ENCODE measurements at regions not wholly inside any gene's neighbourhood (a gene's known extent, or its start where the extent isn't known, plus 50 kb on each side); places are given as distances from the start of the nearest gene placed in this dataset.
"Not testable (repeated sequence)": the region's sequence is repeated elsewhere in the genome, so short reads cannot be mapped to it uniquely, and the experiment has no call there.

GRCh38 chr14:48417715-48418500, 742.5 kb upstream of the MDGA2 start:
- DNase-seq (no peak), ATAC-seq (no peak)
- intact Hi-C loops (cut with DNase I): no loop called here

- DNase-seq: no peak
- ATAC-seq: no peak
- intact Hi-C loops (cut with DNase I): no loop called here
Measured at GRCh38 chr14:48401321-48401720, 725.9 kb upstream of the MDGA2 start.

GRCh38 chr14:48398675-48399282, 723.4 kb upstream of the MDGA2 start:
- DNase-seq: no peak
- intact Hi-C loops (cut with DNase I): no loop called here
- ATAC-seq: peak in 1 of 2 donors; percentile 33

GRCh38 chr14:48391661-48392060, 716.3 kb upstream of the MDGA2 start:
- intact Hi-C loops (cut with DNase I): no loop called here
- ATAC-seq: no peak
- DNase-seq: no peak

GRCh38 chr14:48390346-48390745, 714.9 kb upstream of the MDGA2 start:
- intact Hi-C loops (cut with DNase I): no loop called here
- DNase-seq (no peak), ATAC-seq (no peak)

GRCh38 chr14:48384821-48385220, 709.4 kb upstream of the MDGA2 start:
- ATAC-seq (peak in 1 of 2 donors; percentile 66), DNase-seq (no peak)
- intact Hi-C loops (cut with DNase I): no loop called here

- DNase-seq (no peak), ATAC-seq (no peak)
- intact Hi-C loops (cut with DNase I): no loop called here
Measured at GRCh38 chr14:48382961-48383360, 707.6 kb upstream of the MDGA2 start.

GRCh38 chr14:48378541-48378940, 703.1 kb upstream of the MDGA2 start:
- intact Hi-C loops (cut with DNase I): no loop called here
- DNase-seq (no peak), ATAC-seq (no peak)

- no peak for DNase-seq
- intact Hi-C loops (cut with DNase I): no loop called here
Measured at GRCh38 chr14:48373981-48374380, 698.6 kb upstream of the MDGA2 start.

GRCh38 chr14:48350971-48351370, 675.6 kb upstream of the MDGA2 start:
- DNase-seq (no peak), ATAC-seq (no peak)
- intact Hi-C loops (cut with DNase I): no loop called here

More at GRCh38 chr14:48373981-48374380, 698.6 kb upstream of the MDGA2 start:
- ATAC-seq: no peak

- ATAC-seq: no peak
- intact Hi-C loops (cut with DNase I): no loop called here
- DNase-seq: no peak
Measured at GRCh38 chr14:48349689-48350088, 674.3 kb upstream of the MDGA2 start.

- intact Hi-C loops (cut with DNase I): no loop called here
- no peak for ATAC-seq
Measured at GRCh38 chr14:48341069-48341468, 665.7 kb upstream of the MDGA2 start.

GRCh38 chr14:48333221-48333920, 658.0 kb upstream of the MDGA2 start:
- no peak for ATAC-seq
- DNase-seq: no peak
- intact Hi-C loops (cut with DNase I): no loop called here

More at GRCh38 chr14:48341069-48341468, 665.7 kb upstream of the MDGA2 start:
- DNase-seq: no peak

- ATAC-seq: no peak
- no peak for DNase-seq
- intact Hi-C loops (cut with DNase I): no loop called here
Measured at GRCh38 chr14:48331421-48331820, 656.0 kb upstream of the MDGA2 start.

GRCh38 chr14:48325486-48325885, 650.1 kb upstream of the MDGA2 start:
- DNase-seq: no peak
- ATAC-seq: no peak
- intact Hi-C loops (cut with DNase I): no loop called here

- DNase-seq (no peak), ATAC-seq (no peak)
- intact Hi-C loops (cut with DNase I): no loop called here
Measured at GRCh38 chr14:48323665-48324064, 648.3 kb upstream of the MDGA2 start.

GRCh38 chr14:48319823-48320222, 644.4 kb upstream of the MDGA2 start:
- ATAC-seq (no peak), DNase-seq (no peak)
- intact Hi-C loops (cut with DNase I): no loop called here

- no peak for DNase-seq
- intact Hi-C loops (cut with DNase I): no loop called here
- ATAC-seq: no peak
Measured at GRCh38 chr14:48304729-48305128, 629.3 kb upstream of the MDGA2 start.

- intact Hi-C loops (cut with DNase I): no loop called here
- no peak for DNase-seq
- ATAC-seq: no peak
Measured at GRCh38 chr14:48289701-48290100, 614.3 kb upstream of the MDGA2 start.

- not testable (repeated sequence) for ATAC-seq, DNase-seq
Measured at GRCh38 chr14:48285217-48285616, 609.8 kb upstream of the MDGA2 start.

More at GRCh38 chr14:48285217-48285616, 609.8 kb upstream of the MDGA2 start:
- intact Hi-C loops (cut with DNase I): not testable (repeated sequence)
